MM.1S (cell line): ENCODE measurements at regions not wholly inside any gene's neighbourhood (a gene's known extent, or its start where the extent isn't known, plus 50 kb on each side); places are given as distances from the start of the nearest gene placed in this dataset.

ENCODE experiments used
- DNase-seq: peaks from one replicate; pipeline ENCODE4 v3.0.0-alpha.2; 2015
- H2AFZ ChIP-seq: fragments of 300-600 bp; sonication (generic); 2 replicates; pipeline ENCODE4 v1.6.0; 2016; ENCODE audit warnings: antibody characterized with exemption, low read length
- H3F3A ChIP-seq: fragments of 300-600 bp; sonication (generic); 2 replicates; pipeline ENCODE4 v1.6.1; 2016; ENCODE audit warnings: mild to moderate bottlenecking, antibody characterized with exemption, low read length, moderate library complexity, mixed read lengths; ENCODE audit not compliant: insufficient read depth
- H3K27ac ChIP-seq: fragments of 300-600 bp; sonication (generic); 2 replicates; pipeline ENCODE4 v1.5.1; 2016; ENCODE audit warnings: mild to moderate bottlenecking, low read length
- H3K27me3 ChIP-seq: fragments of 300-600 bp; sonication (generic); replicated peaks from 2 replicates; pipeline ENCODE4 v1.6.0; 2016; ENCODE audit warnings: low read length; ENCODE audit not compliant: insufficient read depth
- H3K36me3 ChIP-seq: fragments of 300-600 bp; sonication (generic); replicated peaks from 2 replicates; pipeline ENCODE4 v1.6.1; 2016; ENCODE audit warnings: mild to moderate bottlenecking, low read length, mixed read lengths; ENCODE audit not compliant: insufficient read depth
- H3K4me1 ChIP-seq: fragments of 300-600 bp; sonication (generic); 2 replicates; pipeline ENCODE4 v1.6.1; 2016; ENCODE audit warnings: low read length, mixed read lengths
- H3K4me2 ChIP-seq: fragments of 300-600 bp; sonication (generic); 2 replicates; pipeline ENCODE4 v1.6.0; 2016; ENCODE audit warnings: low read depth, low read length
- H3K4me3 ChIP-seq: fragments of 300-600 bp; sonication (generic); 2 replicates; pipeline ENCODE4 v1.5.1; 2016; ENCODE audit warnings: low read length, mixed read lengths
- H3K79me2 ChIP-seq: fragments of 300-600 bp; sonication (generic); 2 replicates; pipeline ENCODE4 v1.6.1; 2016; ENCODE audit warnings: mixed run types, low read length, mixed read lengths
- H3K9ac ChIP-seq: fragments of 300-600 bp; sonication (generic); 2 replicates; pipeline ENCODE4 v1.6.1; 2016; ENCODE audit warnings: low read length, mixed read lengths
- H3K9me2 ChIP-seq: fragments of 300-600 bp; sonication (generic); replicated peaks from 2 replicates; pipeline ENCODE4 v1.6.1; 2016; ENCODE audit warnings: mild to moderate bottlenecking, low read length, mixed read lengths; ENCODE audit not compliant: insufficient read depth
- H3K9me3 ChIP-seq: fragments of 300-600 bp; sonication (generic); replicated peaks from 2 replicates; pipeline ENCODE4 v1.6.1; 2016; ENCODE audit warnings: mild to moderate bottlenecking, low read length, mixed read lengths; ENCODE audit not compliant: insufficient read depth
- H4K20me1 ChIP-seq: fragments of 300-600 bp; sonication (generic); 2 replicates; pipeline ENCODE4 v1.6.1; 2016; ENCODE audit warnings: mild to moderate bottlenecking, low read length, moderate library complexity, mixed read lengths; ENCODE audit not compliant: insufficient read depth
- EZH2 ChIP-seq: fragments of 300-600 bp; sonication (generic); optimal IDR thresholded peaks from 2 replicates; pipeline ENCODE3; 2017; ENCODE audit warnings: low read depth, mild to moderate bottlenecking, antibody characterized with exemption, low read length, mixed read lengths
- EZH2phosphoT487 ChIP-seq: fragments of 300-600 bp; sonication (generic); IDR thresholded peaks from 2 replicates; pipeline ENCODE4 v1.6.1; 2018; ENCODE audit warnings: antibody characterized with exemption, low read length
- TF ChIP-seq, protein P1 (sequence below): fragments of 300-600 bp; sonication (generic); IDR thresholded peaks from 2 replicates; pipeline ENCODE4 v1.5.1; 2016; ENCODE audit warnings: antibody characterized with exemption, low read length, mixed read lengths

- Histone ChIP-seq H3F3A (no peaks in the 10 kb centered on the region), H3K27me3 (no peaks in the 10 kb centered on the region), H3K4me2 (no peak overlapping the region), H2AFZ (no peak overlapping the region), H4K20me1 (no peaks in the 10 kb centered on the region), H3K4me1 (no peaks in the 10 kb centered on the region), H3K79me2 (no peaks in the 10 kb centered on the region), H3K4me3 (no peak overlapping the region), H3K27ac (no peak overlapping the region), H3K9me2 (no peaks in the 10 kb centered on the region), H3K9ac (no peak overlapping the region), H3K36me3 (no peaks in the 10 kb centered on the region), H3K9me3 (no peaks in the 10 kb centered on the region)
- TF ChIP-seq, protein P1, sequence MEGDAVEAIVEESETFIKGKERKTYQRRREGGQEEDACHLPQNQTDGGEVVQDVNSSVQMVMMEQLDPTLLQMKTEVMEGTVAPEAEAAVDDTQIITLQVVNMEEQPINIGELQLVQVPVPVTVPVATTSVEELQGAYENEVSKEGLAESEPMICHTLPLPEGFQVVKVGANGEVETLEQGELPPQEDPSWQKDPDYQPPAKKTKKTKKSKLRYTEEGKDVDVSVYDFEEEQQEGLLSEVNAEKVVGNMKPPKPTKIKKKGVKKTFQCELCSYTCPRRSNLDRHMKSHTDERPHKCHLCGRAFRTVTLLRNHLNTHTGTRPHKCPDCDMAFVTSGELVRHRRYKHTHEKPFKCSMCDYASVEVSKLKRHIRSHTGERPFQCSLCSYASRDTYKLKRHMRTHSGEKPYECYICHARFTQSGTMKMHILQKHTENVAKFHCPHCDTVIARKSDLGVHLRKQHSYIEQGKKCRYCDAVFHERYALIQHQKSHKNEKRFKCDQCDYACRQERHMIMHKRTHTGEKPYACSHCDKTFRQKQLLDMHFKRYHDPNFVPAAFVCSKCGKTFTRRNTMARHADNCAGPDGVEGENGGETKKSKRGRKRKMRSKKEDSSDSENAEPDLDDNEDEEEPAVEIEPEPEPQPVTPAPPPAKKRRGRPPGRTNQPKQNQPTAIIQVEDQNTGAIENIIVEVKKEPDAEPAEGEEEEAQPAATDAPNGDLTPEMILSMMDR = no peak
- TF ChIP-seq EZH2phosphoT487 (no peak), EZH2 (no peak)
- no peak for DNase-seq
Measured at GRCh38 chr2:156112323-156112722, 220.2 kb downstream of the NR4A2 start.

DNA sequence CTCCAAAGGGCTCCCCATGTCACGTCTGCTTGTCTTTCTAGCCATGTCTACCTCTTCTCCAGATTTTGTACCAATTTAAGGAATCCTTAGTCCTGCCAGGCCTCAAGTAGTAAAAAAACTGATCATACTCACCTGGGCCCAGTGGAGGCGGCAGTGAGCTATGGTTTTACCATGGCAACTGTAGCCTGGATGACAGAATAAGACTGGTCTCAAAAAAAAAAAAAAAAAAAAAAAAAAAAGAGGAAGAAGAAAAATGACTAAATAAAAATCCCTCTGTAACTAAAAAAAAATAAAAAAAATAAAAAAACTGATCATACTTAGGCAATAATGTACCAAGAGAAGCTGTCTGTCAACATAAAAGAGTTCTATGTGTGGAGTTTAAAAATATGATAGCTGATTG, 221.6 kb downstream of the NR4A2 start:
- Histone ChIP-seq H3K4me1 (no peaks in the 10 kb centered on the region), H3K9me2 (no peaks in the 10 kb centered on the region), H3K4me2 (no peak overlapping the region), H3K79me2 (no peaks in the 10 kb centered on the region), H3K9me3 (no peaks in the 10 kb centered on the region), H3K27me3 (no peaks in the 10 kb centered on the region), H2AFZ (no peak overlapping the region), H3K36me3 (no peaks in the 10 kb centered on the region), H3K27ac (no peak overlapping the region), H4K20me1 (no peaks in the 10 kb centered on the region), H3K4me3 (no peak overlapping the region), H3K9ac (no peak overlapping the region), H3F3A (no peaks in the 10 kb centered on the region)
- peak; percentile 11 for DNase-seq
- no peak for TF ChIP-seq EZH2phosphoT487
- TF ChIP-seq EZH2 = no peak
- TF ChIP-seq, protein P1 = no peak

GRCh38 chr2:156099382-156099781, 233.1 kb downstream of the NR4A2 start:
- H2AFZ ChIP-seq = no peak overlapping the region
- DNase-seq = no peak
- no peaks in the 10 kb centered on the region for H3K36me3 ChIP-seq
- H3F3A ChIP-seq = no peaks in the 10 kb centered on the region
- H4K20me1 ChIP-seq = no peaks in the 10 kb centered on the region
- TF ChIP-seq, protein P1 = no peak
- no peak for TF ChIP-seq EZH2
- no peak for TF ChIP-seq EZH2phosphoT487
- H3K9me3 ChIP-seq = no peaks in the 10 kb centered on the region
- H3K27me3 ChIP-seq = no peaks in the 10 kb centered on the region
- H3K4me2 ChIP-seq = no peak overlapping the region
- no peak overlapping the region for H3K27ac ChIP-seq
- H3K4me3 ChIP-seq = no peak overlapping the region
- no peaks in the 10 kb centered on the region for H3K4me1 ChIP-seq
- no peaks in the 10 kb centered on the region for H3K79me2 ChIP-seq
- no peaks in the 10 kb centered on the region for H3K9me2 ChIP-seq
- no peak overlapping the region for H3K9ac ChIP-seq

GRCh38 chr2:156098506-156098905, 234.0 kb downstream of the NR4A2 start:
- TF ChIP-seq, protein P1 = no peak
- TF ChIP-seq EZH2 (no peak), EZH2phosphoT487 (no peak)
- no peak overlapping the region for H3K4me3 ChIP-seq
- no peaks in the 10 kb centered on the region for H4K20me1 ChIP-seq
- no peak for DNase-seq
- H3K4me2 ChIP-seq = no peak overlapping the region
- no peak overlapping the region for H3K9ac ChIP-seq
- no peaks in the 10 kb centered on the region for H3K4me1 ChIP-seq
- H3K79me2 ChIP-seq = no peaks in the 10 kb centered on the region
- no peak overlapping the region for H2AFZ ChIP-seq
- H3F3A ChIP-seq = no peaks in the 10 kb centered on the region
- H3K9me3 ChIP-seq = no peaks in the 10 kb centered on the region
- H3K27me3 ChIP-seq = no peaks in the 10 kb centered on the region
- H3K27ac ChIP-seq = no peak overlapping the region
- no peaks in the 10 kb centered on the region for H3K36me3 ChIP-seq
- no peaks in the 10 kb centered on the region for H3K9me2 ChIP-seq
